ENCODE measurements at regions not wholly inside any gene's neighbourhood (a gene's known extent, or its start where the extent isn't known, plus 50 kb on each side); places are given as distances from the start of the nearest gene placed in this dataset.
A peak's percentile ranks its signal among the peaks of the same experiment; 100 is the strongest.

- Histone ChIP-seq H3K27me3 (replicated peaks in 2 of 5; ENCODE audit: control insufficient read depth in 4 of 5, insufficient read depth in 5 of 5, low read length in 4 of 5) (peaks cover 0 to 7% (median 4%) of the 10 kb centered on the region in 5 experiments), H3K27ac (ENCODE audit: insufficient read depth in 1 of 2, low read depth in 1 of 2, low read length in 2 of 2, poor library complexity in 1 of 2, severe bottlenecking in 2 of 2) (no peak overlapping the region), H3K4me3 (ENCODE audit: control insufficient read depth in 1 of 7, extremely low read depth in 1 of 7, insufficient read depth in 4 of 7, low read depth in 2 of 7, low read length in 6 of 7) (no peak overlapping the region), H3K36me3 (ENCODE audit: control insufficient read depth in 4 of 4, insufficient read depth in 4 of 4, low read length in 3 of 4) (no peaks in the 10 kb centered on the region), H3K9me3 (ENCODE audit: control extremely low read depth in 1 of 5, control insufficient read depth in 4 of 5, insufficient read depth in 2 of 5, low read depth in 1 of 5, low read length in 4 of 5) (no peaks in the 10 kb centered on the region), H3K4me1 (ENCODE audit: control extremely low read depth in 1 of 4, control insufficient read depth in 4 of 4, insufficient read depth in 4 of 4, low read length in 3 of 4) (peaks cover under 1 to 8% (median 6%) of the 10 kb centered on the region in 4 experiments)
- POLR2A ChIA-PET: no interaction called here
- CTCF ChIA-PET: no interaction called here
- DNase-seq: no peak
- WGBS (ENCODE audit: insufficient coverage): 95% methylated on average over 5 of the region's 10 CpGs
Measured at GRCh38 chr15:99445272-99445850, 120.4 kb upstream of the MEF2A start.

GRCh38 chr15:99446565-99447496 is 119.0 kb upstream of the MEF2A start:
- no peak overlapping the region for H3K4me3 ChIP-seq (ENCODE audit: control insufficient read depth in 1 of 7, extremely low read depth in 1 of 7, insufficient read depth in 4 of 7, low read depth in 2 of 7, low read length in 6 of 7)
- DNase-seq: no peak
- H3K27me3 ChIP-seq (replicated peaks in 2 of 5; ENCODE audit: control insufficient read depth in 4 of 5, insufficient read depth in 5 of 5, low read length in 4 of 5): peaks cover 0 to 7% (median 4%) of the 10 kb centered on the region in 5 experiments
- no peaks in the 10 kb centered on the region for H3K36me3 ChIP-seq (ENCODE audit: control insufficient read depth in 4 of 4, insufficient read depth in 4 of 4, low read length in 3 of 4)
- 91% methylated on average over 34 of the region's 35 CpGs for WGBS (ENCODE audit: insufficient coverage)
- peaks cover 4 to 22% (median 14%) of the 10 kb centered on the region in 4 experiments for H3K4me1 ChIP-seq (ENCODE audit: control extremely low read depth in 1 of 4, control insufficient read depth in 4 of 4, insufficient read depth in 4 of 4, low read length in 3 of 4)
- H3K9me3 ChIP-seq (ENCODE audit: control extremely low read depth in 1 of 5, control insufficient read depth in 4 of 5, insufficient read depth in 2 of 5, low read depth in 1 of 5, low read length in 4 of 5): no peaks in the 10 kb centered on the region
- H3K27ac ChIP-seq (ENCODE audit: insufficient read depth in 1 of 2, low read depth in 1 of 2, low read length in 2 of 2, poor library complexity in 1 of 2, severe bottlenecking in 2 of 2): no peak overlapping the region
- CTCF ChIA-PET: no interaction called here
- POLR2A ChIA-PET: no interaction called here

GRCh38 chr15:99447497-99448371 is 118.0 kb upstream of the MEF2A start:
- Histone ChIP-seq H3K27me3 (replicated peaks in 2 of 5; ENCODE audit: control insufficient read depth in 4 of 5, insufficient read depth in 5 of 5, low read length in 4 of 5) (peaks cover 0 to 7% (median 4%) of the 10 kb centered on the region in 5 experiments), H3K27ac (ENCODE audit: insufficient read depth in 1 of 2, low read depth in 1 of 2, low read length in 2 of 2, poor library complexity in 1 of 2, severe bottlenecking in 2 of 2) (no peak overlapping the region), H3K9me3 (ENCODE audit: control extremely low read depth in 1 of 5, control insufficient read depth in 4 of 5, insufficient read depth in 2 of 5, low read depth in 1 of 5, low read length in 4 of 5) (no peaks in the 10 kb centered on the region), H3K36me3 (ENCODE audit: control insufficient read depth in 4 of 4, insufficient read depth in 4 of 4, low read length in 3 of 4) (no peaks in the 10 kb centered on the region), H3K4me1 (ENCODE audit: control extremely low read depth in 1 of 4, control insufficient read depth in 4 of 4, insufficient read depth in 4 of 4, low read length in 3 of 4) (peaks cover 0 to 31% (median 23%) of the 10 kb centered on the region in 4 experiments), H3K4me3 (ENCODE audit: control insufficient read depth in 1 of 7, extremely low read depth in 1 of 7, insufficient read depth in 4 of 7, low read depth in 2 of 7, low read length in 6 of 7) (no peak overlapping the region)
- 67% methylated on average over 12 of the region's 28 CpGs for WGBS (ENCODE audit: insufficient coverage)
- peak in 2 of 3 donors; percentile 59 to 66 for DNase-seq
- POLR2A ChIA-PET: no interaction called here
- CTCF ChIA-PET: no interaction called here

- ChIA-PET POLR2A (no interaction called here), CTCF (no interaction called here)
- H3K27ac ChIP-seq (ENCODE audit: insufficient read depth in 1 of 2, low read depth in 1 of 2, low read length in 2 of 2, poor library complexity in 1 of 2, severe bottlenecking in 2 of 2): no peak overlapping the region
- no peak overlapping the region for H3K4me3 ChIP-seq (ENCODE audit: control insufficient read depth in 1 of 7, extremely low read depth in 1 of 7, insufficient read depth in 4 of 7, low read depth in 2 of 7, low read length in 6 of 7)
- H3K4me1 ChIP-seq (ENCODE audit: control extremely low read depth in 1 of 4, control insufficient read depth in 4 of 4, insufficient read depth in 4 of 4, low read length in 3 of 4): peaks cover 0 to 38% (median 28%) of the 10 kb centered on the region in 4 experiments
- peaks cover 0 to 7% (median 2%) of the 10 kb centered on the region in 5 experiments for H3K27me3 ChIP-seq (replicated peaks in 2 of 5; ENCODE audit: control insufficient read depth in 4 of 5, insufficient read depth in 5 of 5, low read length in 4 of 5)
- no peaks in the 10 kb centered on the region for H3K36me3 ChIP-seq (ENCODE audit: control insufficient read depth in 4 of 4, insufficient read depth in 4 of 4, low read length in 3 of 4)
- H3K9me3 ChIP-seq (ENCODE audit: control extremely low read depth in 1 of 5, control insufficient read depth in 4 of 5, insufficient read depth in 2 of 5, low read depth in 1 of 5, low read length in 4 of 5): no peaks in the 10 kb centered on the region
- no peak for DNase-seq
- 100% methylated on average over 3 of the region's 4 CpGs for WGBS (ENCODE audit: insufficient coverage)
Measured at GRCh38 chr15:99449514-99449913, 116.3 kb upstream of the MEF2A start.

- DNase-seq: peak in 2 of 3 donors; percentile 26 to 27
- peaks cover 0 to 42% (median 28%) of the 10 kb centered on the region in 4 experiments for H3K4me1 ChIP-seq (ENCODE audit: control extremely low read depth in 1 of 4, control insufficient read depth in 4 of 4, insufficient read depth in 4 of 4, low read length in 3 of 4)
Measured at GRCh38 chr15:99450896-99451358, 114.9 kb upstream of the MEF2A start.

GRCh38 chr15:99451484-99451883 is 114.3 kb upstream of the MEF2A start:
- DNase-seq: no peak
- H3K27me3 ChIP-seq (replicated peaks in 2 of 5; ENCODE audit: control insufficient read depth in 4 of 5, insufficient read depth in 5 of 5, low read length in 4 of 5): peaks cover 0 to 4% (median 0%) of the 10 kb centered on the region in 5 experiments
- WGBS (ENCODE audit: insufficient coverage): 95% methylated on average over 2 of the region's 3 CpGs
- ChIA-PET CTCF (interaction anchor here (1.0 to 1.4 kb wide), 2 partner anchors 22 to 112 kb away, joined by 3 read pairs; no protein-coding TSS in a partner anchor), POLR2A (no interaction called here)
- no peaks in the 10 kb centered on the region for H3K36me3 ChIP-seq (ENCODE audit: control insufficient read depth in 4 of 4, insufficient read depth in 4 of 4, low read length in 3 of 4)
- H3K9me3 ChIP-seq (ENCODE audit: control extremely low read depth in 1 of 5, control insufficient read depth in 4 of 5, insufficient read depth in 2 of 5, low read depth in 1 of 5, low read length in 4 of 5): no peaks in the 10 kb centered on the region
- H3K4me3 ChIP-seq (ENCODE audit: control insufficient read depth in 1 of 7, extremely low read depth in 1 of 7, insufficient read depth in 4 of 7, low read depth in 2 of 7, low read length in 6 of 7): no peak overlapping the region
- no peak overlapping the region for H3K27ac ChIP-seq (ENCODE audit: insufficient read depth in 1 of 2, low read depth in 1 of 2, low read length in 2 of 2, poor library complexity in 1 of 2, severe bottlenecking in 2 of 2)
- H3K4me1 ChIP-seq (ENCODE audit: control extremely low read depth in 1 of 4, control insufficient read depth in 4 of 4, insufficient read depth in 4 of 4, low read length in 3 of 4): peaks cover 0 to 42% (median 28%) of the 10 kb centered on the region in 4 experiments

More at GRCh38 chr15:99450896-99451358, 114.9 kb upstream of the MEF2A start:
- H3K36me3 ChIP-seq (ENCODE audit: control insufficient read depth in 4 of 4, insufficient read depth in 4 of 4, low read length in 3 of 4): no peaks in the 10 kb centered on the region
- H3K27me3 ChIP-seq (replicated peaks in 2 of 5; ENCODE audit: control insufficient read depth in 4 of 5, insufficient read depth in 5 of 5, low read length in 4 of 5): peaks cover 0 to 7% (median 0%) of the 10 kb centered on the region in 5 experiments
- POLR2A ChIA-PET: no interaction called here
- no peaks in the 10 kb centered on the region for H3K9me3 ChIP-seq (ENCODE audit: control extremely low read depth in 1 of 5, control insufficient read depth in 4 of 5, insufficient read depth in 2 of 5, low read depth in 1 of 5, low read length in 4 of 5)
- CTCF ChIA-PET: interaction anchor here (1.0 to 1.4 kb wide), 2 partner anchors 22 to 112 kb away, joined by 3 read pairs; no protein-coding TSS in a partner anchor
- no peak overlapping the region for H3K27ac ChIP-seq (ENCODE audit: insufficient read depth in 1 of 2, low read depth in 1 of 2, low read length in 2 of 2, poor library complexity in 1 of 2, severe bottlenecking in 2 of 2)
- WGBS (ENCODE audit: insufficient coverage): 69% methylated on average over 12 of the region's 14 CpGs
- H3K4me3 ChIP-seq (ENCODE audit: control insufficient read depth in 1 of 7, extremely low read depth in 1 of 7, insufficient read depth in 4 of 7, low read depth in 2 of 7, low read length in 6 of 7): no peak overlapping the region

Data from common myeloid progenitor, CD34-positive (primary cell).